ENCODE measurements at regions not wholly inside any gene's neighbourhood (a gene's known extent, or its start where the extent isn't known, plus 50 kb on each side); places are given as distances from the start of the nearest gene placed in this dataset.
A peak's percentile ranks its signal among the peaks of the same experiment; 100 is the strongest.

DNA sequence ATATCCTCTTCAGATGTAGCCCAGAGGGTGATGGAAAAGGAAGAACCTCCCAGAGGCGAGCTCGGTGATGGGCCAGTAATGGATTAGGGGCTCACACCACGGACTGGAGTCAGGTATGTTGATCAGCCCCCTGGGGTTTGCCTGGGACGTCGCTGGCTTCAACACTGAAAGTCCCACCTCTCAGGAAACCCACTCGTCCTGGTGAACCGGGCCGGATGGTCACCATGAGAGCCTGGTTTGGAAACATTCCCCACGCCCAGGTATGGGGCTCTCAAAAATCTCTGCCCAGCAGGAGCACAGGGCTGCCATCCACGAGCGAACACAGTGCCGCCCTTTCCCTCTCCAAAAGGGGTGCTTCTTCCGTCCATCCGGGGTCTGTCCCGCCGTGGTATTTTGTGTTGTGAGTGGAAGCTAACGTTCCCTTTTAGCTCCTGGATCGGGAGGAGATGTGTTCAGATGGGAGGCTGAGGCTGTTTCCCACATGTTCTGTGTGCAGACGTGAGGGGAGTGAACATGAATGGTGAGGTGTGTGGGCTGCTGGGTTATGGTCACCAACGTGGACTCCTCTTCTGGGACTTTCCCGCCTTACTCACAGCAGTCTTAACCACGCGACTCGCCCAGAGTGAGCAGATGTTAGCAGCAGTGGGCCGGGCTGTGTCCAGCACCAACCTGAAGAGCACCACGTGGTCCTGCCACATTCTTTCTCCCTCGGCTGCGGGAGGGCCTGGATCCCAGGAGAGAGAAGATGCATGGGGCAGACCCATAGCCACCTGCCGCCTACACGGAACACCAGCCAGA, 139.2 kb downstream of the KIF26A start:
- DNase-seq = no peak

- DNase-seq = no peak
These were observed 139.8 kb downstream of the KIF26A start for GRCh38 chr14:104278214-104278534.

- no peak for DNase-seq
These were observed 141.9 kb downstream of the KIF26A start for GRCh38 chr14:104280085-104280901.

- no peak for DNase-seq
These were observed 142.7 kb downstream of the KIF26A start for GRCh38 chr14:104280902-104281767.

DNA sequence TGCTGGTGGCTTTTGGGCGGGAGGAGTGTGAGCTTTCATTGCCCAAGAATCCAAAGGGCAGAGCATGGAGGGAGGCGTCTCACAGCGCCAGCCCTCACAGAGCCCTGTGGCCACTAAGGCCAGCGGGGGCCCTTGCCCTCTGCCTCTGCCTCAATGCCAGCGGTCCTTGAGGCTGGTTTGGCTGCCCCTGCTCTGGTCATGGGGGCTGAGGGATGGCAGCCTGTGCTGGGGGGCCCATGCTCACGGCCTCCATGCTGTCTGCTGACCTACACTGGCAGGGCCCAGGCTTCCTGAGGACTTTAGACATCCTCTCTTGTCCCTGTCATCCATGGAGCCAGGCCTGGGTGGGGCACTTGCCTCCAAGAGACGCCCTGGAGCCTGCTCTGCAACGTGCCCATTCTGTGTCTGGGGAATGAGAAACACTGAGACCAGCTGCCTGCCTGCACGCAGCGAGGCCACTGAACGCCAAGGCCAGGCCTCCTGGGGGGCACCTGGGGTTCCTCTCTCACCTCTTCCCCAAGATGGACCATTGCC, 143.4 kb downstream of the KIF26A start:
- DNase-seq = no peak

DNA sequence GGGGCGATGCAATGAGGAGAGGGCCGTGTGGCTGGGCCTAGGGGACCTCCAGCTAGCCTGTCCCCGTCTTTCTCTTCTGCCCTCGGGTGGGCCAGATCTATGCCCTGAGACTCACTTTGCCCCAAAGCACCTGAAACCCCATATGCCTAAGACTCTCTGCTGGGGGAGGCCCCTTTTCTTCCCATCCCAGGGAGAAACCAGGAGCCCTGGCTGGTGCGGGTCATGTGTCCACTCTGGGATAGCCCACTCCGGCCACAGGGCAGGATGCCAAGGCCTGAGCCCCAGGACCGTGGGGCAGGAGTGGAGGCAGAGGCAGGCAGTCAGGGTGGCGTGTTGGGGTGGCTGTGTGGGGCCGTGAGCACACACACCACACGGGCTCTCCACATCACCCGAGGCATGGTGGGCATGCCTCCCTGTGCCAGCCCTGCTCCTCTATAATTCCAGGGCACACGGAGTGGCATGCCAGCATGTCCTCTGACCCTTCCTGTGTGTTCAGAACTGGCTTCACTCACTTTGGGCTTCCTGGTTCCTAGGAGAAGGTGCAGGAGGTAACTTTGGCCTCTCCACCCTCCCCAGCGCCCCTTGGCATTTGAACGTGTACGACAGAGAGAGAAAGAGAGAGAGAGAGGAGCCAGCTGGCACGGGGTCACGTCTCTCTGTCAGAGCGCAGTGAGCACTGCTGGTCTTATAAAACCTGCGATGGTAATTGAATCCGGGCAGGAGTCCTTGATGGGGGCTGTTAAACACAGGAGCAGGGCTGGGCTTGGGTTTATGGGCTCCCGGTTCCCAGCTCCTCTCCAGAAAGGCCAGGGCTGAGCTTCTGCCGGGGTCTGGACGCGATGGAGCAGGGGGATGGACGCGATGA, 144.2 kb downstream of the KIF26A start:
- DNase-seq = peak; percentile 67

- peak; percentile 75 for DNase-seq
These were observed 145.1 kb downstream of the KIF26A start for GRCh38 chr14:104283197-104284106.

DNA sequence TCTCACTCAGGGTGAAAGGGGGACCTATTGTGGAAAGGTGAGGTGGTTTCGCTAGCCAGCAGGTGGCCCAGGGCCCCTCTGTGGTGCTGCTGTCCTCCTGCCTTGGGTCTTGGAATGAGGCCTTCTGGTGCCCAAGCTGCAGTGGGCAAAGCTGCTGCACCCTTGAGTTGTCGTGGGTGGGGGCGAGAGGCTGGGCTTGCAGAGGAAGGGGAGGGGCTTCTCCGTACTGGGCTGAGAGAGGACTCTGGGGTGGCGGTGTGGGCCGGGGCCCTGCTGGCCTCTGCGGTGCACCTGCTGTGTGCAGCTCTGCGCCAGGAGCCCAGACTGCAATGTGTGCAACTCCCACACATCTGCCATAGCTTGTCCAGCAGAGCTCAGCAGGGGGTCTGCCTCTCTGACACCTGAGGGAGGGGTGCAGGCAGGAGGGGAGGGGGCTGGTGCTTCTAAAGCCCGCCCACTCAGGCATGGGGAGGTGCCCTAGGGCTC, 145.8 kb downstream of the KIF26A start:
- DNase-seq = peak; percentile 65

- no peak for DNase-seq
These were observed 146.5 kb downstream of the KIF26A start for GRCh38 chr14:104284636-104285507.

DNA sequence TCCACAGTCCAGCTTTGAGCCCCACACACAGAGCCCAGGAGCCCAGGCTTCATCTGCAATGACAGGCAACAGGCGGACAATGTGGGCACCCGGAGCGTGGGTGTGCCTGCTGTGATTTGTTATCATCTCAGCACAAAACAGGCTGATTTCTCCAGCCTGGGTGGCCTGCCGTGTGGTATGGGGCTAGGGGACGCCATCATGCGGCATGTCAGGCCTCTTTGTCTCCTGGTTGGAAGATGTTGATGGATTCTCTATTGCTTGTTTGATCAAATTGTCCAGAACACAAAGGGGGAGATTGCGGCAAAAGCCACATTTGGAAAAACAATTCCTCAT, 147.1 kb downstream of the KIF26A start:
- DNase-seq = no peak

GRCh38 chr14:104286086-104286485, 147.7 kb downstream of the KIF26A start:
- no peak for DNase-seq

GRCh38 chr14:104286496-104286895, 148.1 kb downstream of the KIF26A start:
- DNase-seq = no peak

DNA sequence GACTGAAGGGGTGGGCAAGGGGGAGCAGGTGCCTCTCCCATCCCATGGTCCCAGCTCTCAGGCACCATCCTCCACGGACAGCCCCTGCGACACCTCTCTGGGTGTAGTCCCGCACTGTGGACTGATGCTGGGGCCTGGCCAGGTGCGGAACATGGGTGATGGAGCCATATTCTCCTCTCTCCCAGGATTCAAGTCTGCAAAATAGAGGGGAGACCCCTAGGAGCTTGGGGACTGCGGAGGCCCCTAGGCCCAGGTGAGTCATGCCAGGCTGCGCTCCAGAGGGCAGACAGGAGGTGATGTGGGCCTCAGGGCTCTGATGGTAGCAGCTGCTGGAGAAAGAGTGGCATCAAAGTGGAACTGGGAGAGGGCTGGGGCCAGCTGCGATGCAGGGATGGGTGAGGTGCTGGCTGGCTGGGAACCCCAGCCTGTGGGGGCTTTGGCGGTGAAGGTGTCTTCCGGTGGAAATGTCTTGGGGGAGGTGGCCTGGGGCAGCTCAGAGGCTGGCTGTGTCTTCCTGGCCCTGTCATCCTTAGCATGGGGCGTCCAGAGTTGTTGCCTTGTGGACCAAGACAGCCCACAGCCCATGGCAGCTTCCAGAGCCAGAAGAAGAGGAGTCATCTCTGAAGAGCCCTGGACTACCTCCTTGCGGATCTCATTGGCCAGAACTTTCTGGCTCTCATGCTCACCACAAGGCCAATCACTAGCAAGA, 149.1 kb downstream of the KIF26A start:
- DNase-seq = no peak

DNA sequence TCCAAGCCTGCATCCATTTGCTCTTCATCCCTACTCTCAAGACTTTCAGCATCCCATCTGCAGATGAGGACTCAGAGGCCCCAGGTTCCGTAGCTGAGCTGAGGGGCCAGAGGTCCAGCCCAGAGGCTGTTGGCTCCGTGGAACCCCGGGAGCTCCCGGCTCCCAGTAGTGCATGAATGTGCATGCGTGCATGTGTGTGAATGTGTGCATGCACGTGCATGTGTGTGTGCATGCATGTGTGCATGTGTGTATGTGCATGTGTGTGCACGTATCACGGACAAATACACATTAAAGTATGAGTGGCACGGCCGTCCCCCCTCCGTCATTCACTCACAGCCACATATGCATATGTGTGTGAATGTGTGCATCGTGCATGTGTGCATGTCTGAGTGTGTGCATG, 149.9 kb downstream of the KIF26A start:
- no peak for DNase-seq

DNA sequence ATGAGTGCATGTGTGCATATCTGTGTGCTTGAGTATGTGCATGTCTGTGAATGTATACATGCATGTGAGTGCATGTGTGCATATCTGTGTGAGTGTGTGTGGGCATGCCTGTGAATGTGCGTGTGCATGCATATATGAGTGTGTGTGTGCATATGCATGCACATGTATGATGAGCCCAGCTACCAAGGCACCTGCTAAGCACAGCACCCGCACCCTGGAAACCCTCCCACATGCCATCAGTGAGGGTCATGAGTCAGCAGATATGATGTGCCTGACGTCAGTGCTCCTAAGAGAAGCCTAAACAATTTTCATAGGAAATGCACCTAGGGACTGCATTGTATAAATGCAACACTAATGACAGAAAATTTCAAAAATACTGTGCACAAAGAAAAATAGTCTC, 151.1 kb downstream of the KIF26A start:
- DNase-seq = no peak

DNA sequence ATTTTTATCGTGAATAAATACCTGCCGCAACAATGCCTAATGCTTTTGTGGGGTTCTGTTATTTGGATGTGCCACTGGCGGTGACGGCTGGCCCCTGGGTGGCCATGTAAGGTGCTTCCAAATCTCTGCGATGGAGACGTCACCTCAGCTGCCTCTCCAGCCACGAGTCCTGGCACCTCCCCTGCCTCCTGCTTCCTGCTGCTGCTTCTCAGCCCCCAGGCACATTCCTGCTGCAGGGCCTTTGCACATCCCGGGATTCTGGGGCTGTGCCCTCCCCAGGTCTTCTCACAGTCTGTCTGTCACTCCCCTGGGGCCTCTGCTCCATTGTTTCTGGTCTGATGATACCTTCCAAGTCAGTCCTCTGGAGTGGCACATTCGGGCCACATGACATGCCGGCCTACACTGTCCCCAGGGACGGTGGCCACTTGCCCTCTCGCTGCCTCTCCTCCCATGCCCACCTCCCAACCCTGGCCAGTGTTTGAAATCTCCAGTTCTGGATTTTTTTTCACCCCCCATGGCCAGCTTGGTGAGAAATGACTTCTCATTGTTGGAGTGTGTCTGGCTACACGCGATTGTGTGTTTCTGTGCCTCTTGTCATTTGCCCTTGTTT, 151.8 kb downstream of the KIF26A start:
- no peak for DNase-seq

DNA sequence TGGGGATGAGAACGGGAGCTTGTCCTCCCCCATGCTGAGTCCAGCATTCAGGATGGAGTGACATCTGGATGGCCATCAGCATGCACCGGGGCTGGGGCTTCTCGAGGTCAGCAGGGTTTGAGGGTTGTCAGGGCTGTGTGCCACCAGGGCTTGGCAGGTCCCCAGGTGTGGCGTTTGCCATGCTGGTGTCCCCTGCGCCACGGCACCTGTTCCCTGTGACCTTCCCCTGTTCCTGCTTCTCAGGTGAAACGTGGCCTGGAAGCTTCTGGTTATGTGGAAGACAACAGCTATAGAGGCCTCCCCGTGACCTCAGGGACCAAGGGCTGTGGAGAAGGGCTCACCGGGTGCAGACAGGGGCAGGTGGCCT, 152.4 kb downstream of the KIF26A start:
- no peak for DNase-seq

DNA sequence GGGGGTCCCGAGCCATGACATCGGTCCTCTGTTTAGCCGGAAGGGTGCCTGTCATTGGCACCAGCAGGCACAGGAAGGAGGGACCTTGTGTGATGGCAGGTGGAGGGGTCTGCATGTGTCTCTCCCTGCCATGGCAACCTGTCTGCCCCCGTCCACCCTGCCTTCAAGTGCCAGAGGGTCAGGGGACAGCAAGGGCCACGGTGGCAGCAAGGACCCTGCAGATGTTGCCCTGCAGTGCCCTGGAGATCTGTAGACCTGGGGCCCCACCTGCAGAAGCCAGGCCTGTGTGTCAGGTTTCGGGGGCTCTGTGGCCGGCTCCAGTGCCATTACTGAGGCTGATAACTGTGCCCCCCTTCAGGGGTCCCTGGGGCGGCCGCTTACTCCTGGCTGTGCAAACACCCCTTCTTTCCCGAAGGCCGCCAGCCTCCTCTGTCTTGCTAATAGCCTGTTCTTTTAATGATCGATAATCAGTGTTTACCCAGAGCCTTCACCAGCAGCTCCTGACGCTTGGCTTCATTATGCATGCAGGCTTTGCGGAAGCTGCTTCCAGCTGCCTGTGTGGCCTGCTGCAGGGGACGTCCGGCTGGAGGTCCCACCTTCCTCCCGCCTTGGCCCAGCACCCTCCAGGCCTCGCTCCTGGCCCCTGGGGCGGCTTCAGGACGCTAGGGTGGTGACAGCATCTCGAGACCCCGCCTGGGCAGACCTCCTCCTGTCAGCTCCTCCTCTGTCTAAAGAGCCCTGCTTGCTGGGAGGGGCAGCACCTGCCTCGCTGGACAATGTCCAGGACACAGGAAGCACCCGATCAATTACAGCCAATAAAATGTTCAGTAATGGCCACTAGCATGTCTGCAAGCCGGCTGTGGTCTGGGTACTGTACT, 153.0 kb downstream of the KIF26A start:
- DNase-seq = peak; percentile 58
